ENCODE measurements at regions not wholly inside any gene's neighbourhood (a gene's known extent, or its start where the extent isn't known, plus 50 kb on each side); places are given as distances from the start of the nearest gene placed in this dataset.
"Not testable (repeated sequence)": the region's sequence is repeated elsewhere in the genome, so short reads cannot be mapped to it uniquely, and the experiment has no call there.

DNA sequence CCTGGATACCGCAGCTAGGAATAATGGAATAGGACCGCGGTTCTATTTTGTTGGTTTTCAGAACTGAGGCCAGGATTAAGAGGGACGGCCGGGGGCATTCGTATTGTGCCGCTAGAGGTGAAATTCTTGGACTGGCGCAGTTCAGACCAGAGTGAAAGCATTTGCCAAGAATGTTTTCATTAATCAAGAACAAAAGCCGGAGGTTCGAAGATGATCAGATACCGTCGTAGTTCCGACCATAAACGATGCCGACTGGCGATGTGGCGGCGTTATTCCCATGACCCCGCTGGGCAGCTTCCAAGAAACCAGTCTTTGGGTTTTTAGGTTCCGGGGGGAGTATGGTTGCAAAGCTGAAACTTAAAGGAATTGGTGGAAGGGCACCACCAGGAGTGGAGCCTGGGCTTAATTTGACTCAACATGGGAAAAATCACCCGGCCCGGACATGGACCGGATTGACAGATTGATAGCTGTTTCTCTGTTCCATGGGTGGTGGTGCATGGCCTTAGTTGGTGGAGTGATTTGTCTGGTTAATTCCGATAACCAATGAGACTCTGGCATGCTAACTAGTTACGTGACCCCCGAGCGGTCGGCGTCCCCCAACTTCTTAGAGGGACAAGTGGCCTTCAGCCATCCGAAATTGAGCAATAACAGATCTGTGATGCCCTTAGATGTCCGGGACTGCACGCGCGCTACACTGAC is 3897.5 kb upstream of the OR11H1 start:
- not testable (repeated sequence) for H3K4me3 ChIP-seq (ENCODE audit: insufficient read depth, low read depth, low read length); DNase-seq; H3K36me3 ChIP-seq (replicated peaks; ENCODE audit: control insufficient read depth, insufficient read depth, low read length); H3K27me3 ChIP-seq (ENCODE audit: control insufficient read depth, insufficient read depth, low read length)
